ENCODE measurements at regions not wholly inside any gene's neighbourhood (a gene's known extent, or its start where the extent isn't known, plus 50 kb on each side); places are given as distances from the start of the nearest gene placed in this dataset.

- H3K9me2 ChIP-seq (replicated peaks; ENCODE audit: low read length), result no peaks in the 10 kb centered on the region
- no peaks in the 10 kb centered on the region for H3K9me3 ChIP-seq (ENCODE audit: low read length)
- POLR2A ChIA-PET (ENCODE audit: unreplicated experiment), result no interaction called here
- no peaks in the 10 kb centered on the region for H3K79me2 ChIP-seq (ENCODE audit: low read length)
- H3K27me3 ChIP-seq (ENCODE audit: low read length), result no peaks in the 10 kb centered on the region
- TF ChIP-seq EZH2phosphoT487 (IDR thresholded peaks at IDR 0.05; ENCODE audit: borderline replicate concordance, low read length) (no peak), EZH2 (IDR thresholded peaks at IDR 0.05; ENCODE audit: low read length, unreplicated experiment) (no peak)
- TF ChIP-seq, protein P1, sequence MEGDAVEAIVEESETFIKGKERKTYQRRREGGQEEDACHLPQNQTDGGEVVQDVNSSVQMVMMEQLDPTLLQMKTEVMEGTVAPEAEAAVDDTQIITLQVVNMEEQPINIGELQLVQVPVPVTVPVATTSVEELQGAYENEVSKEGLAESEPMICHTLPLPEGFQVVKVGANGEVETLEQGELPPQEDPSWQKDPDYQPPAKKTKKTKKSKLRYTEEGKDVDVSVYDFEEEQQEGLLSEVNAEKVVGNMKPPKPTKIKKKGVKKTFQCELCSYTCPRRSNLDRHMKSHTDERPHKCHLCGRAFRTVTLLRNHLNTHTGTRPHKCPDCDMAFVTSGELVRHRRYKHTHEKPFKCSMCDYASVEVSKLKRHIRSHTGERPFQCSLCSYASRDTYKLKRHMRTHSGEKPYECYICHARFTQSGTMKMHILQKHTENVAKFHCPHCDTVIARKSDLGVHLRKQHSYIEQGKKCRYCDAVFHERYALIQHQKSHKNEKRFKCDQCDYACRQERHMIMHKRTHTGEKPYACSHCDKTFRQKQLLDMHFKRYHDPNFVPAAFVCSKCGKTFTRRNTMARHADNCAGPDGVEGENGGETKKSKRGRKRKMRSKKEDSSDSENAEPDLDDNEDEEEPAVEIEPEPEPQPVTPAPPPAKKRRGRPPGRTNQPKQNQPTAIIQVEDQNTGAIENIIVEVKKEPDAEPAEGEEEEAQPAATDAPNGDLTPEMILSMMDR (conservative IDR thresholded peaks at IDR 0.05; ENCODE audit: low read depth, low read length), result no peak
- H3K4me3 ChIP-seq (ENCODE audit: low read length), result no peak overlapping the region
- H3K27ac ChIP-seq (ENCODE audit: low read length), result no peak overlapping the region
- H2AFZ ChIP-seq (ENCODE audit: low read length), result no peak overlapping the region
- CTCF ChIA-PET, result no interaction called here
- H3K4me2 ChIP-seq (ENCODE audit: low read length), result no peak overlapping the region
- DNase-seq, result no peak
- no peaks in the 10 kb centered on the region for H4K20me1 ChIP-seq (ENCODE audit: low read length)
- ATAC-seq, result no peak
- BruUV-seq (replicated peaks), result no TSS peak
- no peak overlapping the region for H3K9ac ChIP-seq (ENCODE audit: low read length)
- H3K4me1 ChIP-seq (ENCODE audit: insufficient read depth, low read length), result peaks cover 7% of the 10 kb centered on the region; the same call in 1 of the 2 replicates
- no peaks in the 10 kb centered on the region for H3F3A ChIP-seq (ENCODE audit: low read length, unreplicated experiment)
- no peaks in the 10 kb centered on the region for H3K36me3 ChIP-seq (ENCODE audit: low read depth, low read length)
- intact Hi-C loops (cut with micrococcal nuclease), result no loop called here
Measured at GRCh38 chr2:193527146-193527545, 1332.4 kb upstream of the TMEFF2 start.

GRCh38 chr2:193523662-193524061 lies 1328.9 kb upstream of the TMEFF2 start:
- H3K79me2 ChIP-seq (ENCODE audit: low read length), result no peaks in the 10 kb centered on the region
- no peaks in the 10 kb centered on the region for H3F3A ChIP-seq (ENCODE audit: low read length, unreplicated experiment)
- H2AFZ ChIP-seq (ENCODE audit: low read length), result no peak overlapping the region
- peak; percentile 53 for DNase-seq
- H3K27me3 ChIP-seq (ENCODE audit: low read length), result no peaks in the 10 kb centered on the region
- H3K36me3 ChIP-seq (ENCODE audit: low read depth, low read length), result no peaks in the 10 kb centered on the region
- no peak overlapping the region for H3K4me3 ChIP-seq (ENCODE audit: low read length)
- POLR2A ChIA-PET (ENCODE audit: unreplicated experiment), result no interaction called here
- CTCF ChIA-PET, result no interaction called here
- no peak overlapping the region for H3K9ac ChIP-seq (ENCODE audit: low read length)
- H3K4me1 ChIP-seq (ENCODE audit: insufficient read depth, low read length), result peaks cover 10% of the 10 kb centered on the region
- intact Hi-C loops (cut with micrococcal nuclease), result no loop called here
- TF ChIP-seq EZH2phosphoT487 (IDR thresholded peaks at IDR 0.05; ENCODE audit: borderline replicate concordance, low read length) (no peak), EZH2 (IDR thresholded peaks at IDR 0.05; ENCODE audit: low read length, unreplicated experiment) (no peak)
- TF ChIP-seq, protein P1 (conservative IDR thresholded peaks at IDR 0.05; ENCODE audit: low read depth, low read length), result no peak
- no peaks in the 10 kb centered on the region for H3K9me3 ChIP-seq (ENCODE audit: low read length)
- peak overlapping the region; percentile 1; the same call in 1 of the 2 replicates for H3K4me2 ChIP-seq (ENCODE audit: low read length)
- no peaks in the 10 kb centered on the region for H4K20me1 ChIP-seq (ENCODE audit: low read length)
- no peaks in the 10 kb centered on the region for H3K9me2 ChIP-seq (replicated peaks; ENCODE audit: low read length)
- peak overlapping the region; percentile 19 for H3K27ac ChIP-seq (ENCODE audit: low read length)
- no TSS peak for BruUV-seq (replicated peaks)
- peak; percentile 93 for ATAC-seq

- ChIA-PET CTCF (no interaction called here), POLR2A (ENCODE audit: unreplicated experiment) (no interaction called here)
- Histone ChIP-seq H2AFZ (ENCODE audit: low read length) (no peak overlapping the region), H4K20me1 (ENCODE audit: low read length) (no peaks in the 10 kb centered on the region), H3K4me1 (ENCODE audit: insufficient read depth, low read length) (peaks cover 26% of the 10 kb centered on the region), H3K9me3 (ENCODE audit: low read length) (no peaks in the 10 kb centered on the region), H3K27ac (ENCODE audit: low read length) (no peak overlapping the region), H3F3A (ENCODE audit: low read length, unreplicated experiment) (peaks cover 6% of the 10 kb centered on the region), H3K27me3 (ENCODE audit: low read length) (no peaks in the 10 kb centered on the region), H3K36me3 (ENCODE audit: low read depth, low read length) (0 out of 2 replicates have a peak, but pooled peaks cover 5% of the 10 kb centered on the region), H3K9ac (ENCODE audit: low read length) (no peak overlapping the region), H3K79me2 (ENCODE audit: low read length) (no peaks in the 10 kb centered on the region), H3K4me2 (ENCODE audit: low read length) (no peak overlapping the region), H3K9me2 (replicated peaks; ENCODE audit: low read length) (no peaks in the 10 kb centered on the region), H3K4me3 (ENCODE audit: low read length) (no peak overlapping the region)
- ATAC-seq, result no peak
- TF ChIP-seq EZH2phosphoT487 (IDR thresholded peaks at IDR 0.05; ENCODE audit: borderline replicate concordance, low read length) (no peak), EZH2 (IDR thresholded peaks at IDR 0.05; ENCODE audit: low read length, unreplicated experiment) (no peak)
- TF ChIP-seq, protein P1 (conservative IDR thresholded peaks at IDR 0.05; ENCODE audit: low read depth, low read length), result no peak
- no TSS peak for BruUV-seq (replicated peaks)
- no peak for DNase-seq
- intact Hi-C loops (cut with micrococcal nuclease), result no loop called here
Measured at GRCh38 chr2:193521523-193521922, 1326.8 kb upstream of the TMEFF2 start.
